Activated naive CD4-positive, alpha-beta T cell (primary cell): ENCODE measurements at regions not wholly inside any gene's neighbourhood (a gene's known extent, or its start where the extent isn't known, plus 50 kb on each side); places are given as distances from the start of the nearest gene placed in this dataset.
"Not testable (repeated sequence)": the region's sequence is repeated elsewhere in the genome, so short reads cannot be mapped to it uniquely, and the experiment has no call there.

Source experiments
- DNase-seq, 4 experiments: peaks; one replicate each; lab custom pipeline; 2025; lab: John Stamatoyannopoulos, UW

DNA sequence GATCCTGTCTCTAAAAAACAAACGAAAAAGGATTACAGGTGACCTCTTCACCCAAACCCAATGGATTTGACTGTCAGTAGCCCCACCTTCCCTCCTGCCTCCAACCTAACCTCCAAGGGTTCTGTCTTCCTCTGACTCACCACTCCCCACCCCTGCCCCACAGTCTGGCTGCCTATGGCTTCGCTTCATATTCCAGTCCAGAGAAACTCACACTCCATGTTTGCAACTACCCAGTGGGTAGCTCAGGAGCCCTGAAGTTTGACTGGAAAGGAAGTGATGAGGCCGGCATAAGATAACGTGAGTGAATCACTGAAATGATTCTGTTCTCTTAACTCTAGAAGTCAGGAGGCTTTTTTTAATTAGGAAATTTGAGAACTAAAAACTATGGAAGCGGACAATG lies 303.9 kb downstream of the FOXO1 start:
- DNase-seq = no peak

DNA sequence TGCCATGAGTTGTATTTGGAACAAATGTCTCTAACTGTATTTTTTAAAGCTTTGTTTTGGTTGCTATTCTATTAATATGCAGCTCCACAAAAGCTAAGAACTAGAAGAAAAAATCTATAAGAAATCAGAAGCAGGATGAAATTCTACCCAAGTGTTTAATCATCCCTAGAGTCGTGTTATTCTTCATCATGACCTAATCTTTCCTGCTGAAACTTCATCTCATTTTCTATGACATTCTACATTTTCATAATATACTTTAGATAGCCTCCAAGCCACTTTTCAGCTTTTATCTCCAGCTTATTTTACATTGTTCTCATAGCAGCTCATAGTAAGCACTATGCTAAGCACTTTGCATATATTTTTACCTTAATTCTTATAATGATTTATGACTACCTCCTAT lies 302.8 kb downstream of the FOXO1 start:
- DNase-seq = no peak

DNA sequence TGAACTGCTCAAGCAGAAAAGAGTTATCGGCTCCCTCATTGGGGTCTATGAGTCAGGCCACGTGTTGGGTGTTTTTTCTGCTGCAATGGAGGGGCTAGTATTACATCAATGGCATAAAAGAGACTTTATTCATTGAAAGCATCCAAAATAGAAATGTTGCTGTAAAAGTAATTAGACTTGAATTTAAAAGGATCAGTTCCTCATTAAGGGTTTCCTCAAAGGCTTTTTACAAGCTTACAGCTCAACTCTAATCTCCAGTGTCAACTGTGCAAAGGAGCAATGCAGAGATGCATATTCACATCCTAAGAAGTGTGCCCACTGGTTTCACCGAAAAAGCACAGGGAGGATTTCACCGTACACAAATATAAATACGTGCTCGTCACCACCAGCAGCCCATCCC lies 300.3 kb downstream of the FOXO1 start:
- no peak for DNase-seq

DNA sequence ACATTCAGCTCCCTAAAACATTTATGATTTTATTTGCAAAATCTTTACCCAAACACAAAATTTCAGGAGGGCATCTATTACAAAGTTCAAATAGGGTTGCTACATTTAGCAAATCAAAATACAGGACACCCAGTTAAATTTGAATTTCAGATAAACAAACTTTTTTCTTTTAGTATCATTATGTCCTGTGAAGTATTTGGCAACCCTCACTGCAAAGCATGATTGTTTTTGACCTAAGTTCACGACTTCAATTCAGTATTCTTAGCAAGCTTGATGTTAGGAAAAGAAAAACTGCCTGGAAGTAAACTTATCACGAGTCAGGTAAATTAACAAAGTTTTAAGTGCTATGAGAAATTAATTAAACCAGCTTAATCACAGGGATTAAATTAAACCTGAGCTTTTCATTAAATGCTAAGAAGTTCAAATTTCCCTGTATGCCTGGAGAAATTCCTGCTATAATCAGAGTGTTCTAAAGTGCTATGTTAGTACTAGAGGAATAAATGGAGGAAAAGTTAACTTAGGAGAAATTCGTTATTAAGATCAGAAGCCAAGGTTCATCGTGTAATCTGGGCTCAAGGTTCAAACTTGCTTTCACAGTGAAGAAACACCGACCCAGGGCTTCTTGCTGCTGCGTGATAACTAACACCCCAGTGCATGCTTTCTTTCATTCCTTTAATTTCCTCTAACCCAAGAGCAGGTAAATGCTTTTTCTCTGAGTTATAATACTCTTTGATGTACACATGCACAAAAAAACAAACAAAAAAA lies 298.1 kb downstream of the FOXO1 start:
- no peak for DNase-seq

DNA sequence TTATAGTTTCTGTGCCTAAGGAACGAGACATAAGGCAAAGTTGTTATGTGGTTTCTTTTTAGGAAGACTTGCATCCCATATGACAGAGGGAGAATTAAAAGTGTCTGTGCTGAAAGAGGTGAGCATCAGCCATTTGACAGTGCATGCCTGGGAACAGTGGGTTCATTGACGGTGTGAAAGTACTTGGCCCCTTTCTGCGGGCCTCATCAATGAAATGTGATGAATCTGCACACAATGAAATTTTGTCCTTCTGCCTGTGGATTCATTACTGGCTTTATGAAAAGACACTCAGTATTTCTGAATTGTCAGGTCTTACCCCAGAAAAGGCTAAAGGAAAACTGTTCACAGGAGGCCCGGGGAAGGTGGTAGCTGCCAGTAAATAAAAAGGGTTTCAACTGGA lies 295.8 kb downstream of the FOXO1 start:
- no peak for DNase-seq

DNA sequence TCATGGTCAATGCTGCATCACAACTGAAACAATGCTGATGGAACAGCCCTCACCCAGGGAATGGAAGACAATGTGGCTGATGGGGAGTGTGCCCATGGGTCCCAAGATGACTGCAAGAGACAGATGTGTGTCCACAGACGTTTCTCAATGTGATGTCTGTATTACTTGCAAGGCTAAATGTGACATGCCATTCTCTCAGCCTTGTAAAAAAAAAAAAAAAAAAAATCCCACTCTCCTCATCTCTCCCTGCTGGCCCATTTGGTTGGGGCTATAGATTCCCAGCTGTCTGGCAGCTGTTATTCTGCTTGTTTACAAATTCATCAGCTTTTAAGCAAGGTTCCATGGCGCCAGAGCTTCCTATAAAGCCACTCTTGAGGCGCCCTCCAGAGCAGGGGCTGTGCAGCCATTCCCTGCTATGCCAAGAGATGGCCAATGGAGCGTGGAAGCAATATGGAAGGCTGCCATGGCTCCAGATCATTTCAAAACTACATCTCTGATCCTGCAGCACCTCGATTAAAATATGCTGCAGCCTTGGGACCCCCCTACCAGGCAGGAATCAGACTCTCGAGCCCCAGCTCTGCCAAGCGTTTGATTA lies 294.8 kb downstream of the FOXO1 start:
- DNase-seq = no peak

DNA sequence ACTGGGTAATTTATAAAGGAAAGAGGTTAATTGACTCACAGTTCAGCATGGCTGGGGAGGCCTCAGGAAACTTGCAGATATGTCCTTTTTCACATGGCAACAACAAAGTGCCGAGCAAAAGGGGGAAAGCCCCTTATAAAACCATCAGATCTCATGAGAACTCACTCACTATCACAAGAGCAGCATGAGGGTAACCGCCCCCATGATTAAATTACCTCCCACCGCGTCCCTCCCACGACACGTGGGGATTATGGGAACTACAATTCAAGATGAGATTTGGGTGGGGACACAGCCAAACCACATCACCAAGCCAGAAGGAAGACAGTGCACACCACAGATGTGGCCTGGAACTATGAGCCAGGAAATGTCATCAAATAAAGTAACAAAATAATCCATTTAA lies 292.8 kb downstream of the FOXO1 start:
- not testable (repeated sequence) for DNase-seq

DNA sequence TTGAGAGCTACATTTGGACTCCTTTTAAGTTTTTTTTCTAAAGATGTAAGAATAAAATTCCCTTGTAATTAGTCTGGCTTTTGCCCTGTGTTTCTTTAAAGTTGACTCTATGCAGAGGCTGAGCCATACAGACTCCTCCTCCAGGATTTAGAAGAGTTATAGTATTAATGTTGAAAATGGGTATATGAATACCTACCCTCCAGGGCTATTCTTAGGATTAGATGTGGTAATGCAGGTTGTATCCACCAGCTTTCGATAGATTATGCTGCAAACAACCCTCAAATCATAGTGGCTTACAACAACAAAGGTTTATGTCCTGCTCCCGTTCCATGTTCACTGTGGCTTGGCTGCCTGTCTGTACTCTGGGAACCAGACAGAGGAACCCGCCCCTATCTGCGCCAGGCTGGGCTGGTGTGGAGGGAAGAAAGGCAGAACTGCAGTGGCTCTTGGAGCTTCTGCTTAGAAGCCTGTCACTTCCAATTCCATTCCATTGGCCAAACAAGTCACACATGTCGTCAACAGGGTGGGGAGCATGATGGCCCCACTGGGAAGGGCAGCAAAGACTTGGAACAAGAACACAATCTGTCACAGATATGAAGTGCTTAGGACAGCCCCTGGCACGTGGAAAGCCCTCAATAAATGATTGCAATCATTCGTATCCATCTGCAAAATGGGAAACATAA lies 290.8 kb downstream of the FOXO1 start:
- no peak for DNase-seq

DNA sequence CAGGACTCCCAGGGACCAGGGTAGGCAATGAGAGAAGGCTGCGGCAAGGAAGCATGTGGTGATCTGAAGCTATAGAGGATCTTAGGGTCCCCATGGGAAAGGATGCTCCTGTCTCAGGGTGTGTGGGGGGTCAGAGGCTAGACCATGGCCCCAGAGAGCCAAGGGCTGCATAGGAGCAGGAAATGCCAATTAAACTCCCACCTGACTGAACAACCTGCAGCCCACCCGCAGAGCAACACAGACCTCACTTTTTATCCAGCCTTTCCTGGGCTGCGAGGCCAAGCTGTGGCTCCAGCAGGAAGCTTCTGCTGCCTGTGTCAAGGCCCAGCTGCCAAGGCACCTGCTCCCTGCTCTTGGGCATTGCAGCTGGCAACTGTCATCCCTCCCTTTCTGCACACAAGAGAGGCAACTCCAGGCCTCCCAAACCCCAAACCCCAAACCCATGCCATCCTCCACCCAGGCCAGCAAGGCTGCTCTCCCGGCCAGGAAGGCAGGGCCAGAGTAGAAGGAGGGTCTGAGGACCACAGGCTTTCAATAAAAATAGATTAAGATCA lies 290.1 kb downstream of the FOXO1 start:
- no peak for DNase-seq

DNA sequence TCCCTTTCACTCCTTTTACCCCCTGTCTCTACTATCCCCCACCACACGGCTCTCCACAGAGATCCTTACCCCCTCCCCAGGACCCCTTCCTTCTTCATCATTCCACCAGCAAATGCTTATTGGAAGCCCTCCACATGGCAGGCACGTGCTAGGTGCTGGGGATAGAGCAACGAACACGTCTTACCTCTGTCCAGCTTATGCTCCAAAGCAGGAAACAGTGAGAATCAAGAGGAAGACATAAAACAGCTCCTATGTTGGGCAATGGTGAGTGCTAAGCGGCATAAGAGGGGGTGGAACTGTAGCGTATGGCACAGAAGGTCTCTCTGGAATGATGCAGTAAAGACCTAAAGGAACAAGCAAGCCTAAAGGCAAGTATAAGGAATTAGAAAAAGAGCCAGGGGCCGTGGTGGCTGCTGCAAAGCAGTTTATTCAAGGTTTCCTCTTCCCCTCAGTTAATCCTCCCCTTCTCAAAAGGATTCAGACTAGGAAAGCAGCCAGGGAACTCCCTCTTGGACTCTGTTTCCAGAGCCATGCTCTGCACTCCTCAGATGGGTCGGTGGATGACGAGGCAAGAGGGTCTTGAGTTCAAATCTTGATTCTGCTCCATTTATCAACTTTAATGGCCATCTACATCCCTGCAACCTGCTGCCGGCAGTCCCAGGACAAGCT lies 289.4 kb downstream of the FOXO1 start:
- no peak for DNase-seq

DNA sequence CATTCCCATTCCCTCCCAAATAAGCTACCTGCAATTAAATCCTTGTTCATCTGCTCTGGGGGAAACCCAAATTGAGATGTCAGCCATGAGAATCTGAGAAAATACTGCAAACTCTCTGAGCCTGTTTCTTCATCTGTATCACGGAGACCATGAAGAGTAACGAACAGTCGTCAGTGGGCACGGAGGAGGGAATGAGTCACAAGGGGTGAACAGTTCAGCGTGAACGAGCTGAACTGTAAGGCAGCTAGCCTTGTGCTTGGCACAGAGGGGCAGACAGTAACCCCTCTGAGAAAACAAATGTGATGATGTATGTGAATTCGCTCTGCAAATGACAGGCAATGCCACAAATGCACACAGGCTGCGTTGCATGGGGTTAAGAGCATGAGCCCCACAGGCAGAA lies 288.7 kb downstream of the FOXO1 start:
- DNase-seq = no peak

DNA sequence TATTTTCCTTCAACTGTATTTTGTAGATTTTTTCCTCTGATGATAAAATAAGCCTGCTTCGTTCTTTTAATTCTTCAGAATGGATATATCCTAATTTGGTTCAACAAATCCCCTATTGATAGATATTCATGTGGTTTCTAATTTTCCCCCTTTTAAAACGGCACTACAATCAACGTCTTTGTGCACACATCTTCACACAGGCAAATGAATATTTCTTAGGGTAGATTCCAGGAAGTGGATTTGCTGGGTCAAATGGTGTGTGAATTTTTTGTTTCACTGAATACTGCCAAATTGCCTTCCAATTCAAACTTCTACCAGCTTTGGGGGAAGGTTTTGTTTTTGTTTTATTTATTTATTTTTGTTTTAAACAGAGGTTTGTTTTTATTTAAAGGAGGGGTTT lies 287.2 kb downstream of the FOXO1 start:
- no peak for DNase-seq

DNA sequence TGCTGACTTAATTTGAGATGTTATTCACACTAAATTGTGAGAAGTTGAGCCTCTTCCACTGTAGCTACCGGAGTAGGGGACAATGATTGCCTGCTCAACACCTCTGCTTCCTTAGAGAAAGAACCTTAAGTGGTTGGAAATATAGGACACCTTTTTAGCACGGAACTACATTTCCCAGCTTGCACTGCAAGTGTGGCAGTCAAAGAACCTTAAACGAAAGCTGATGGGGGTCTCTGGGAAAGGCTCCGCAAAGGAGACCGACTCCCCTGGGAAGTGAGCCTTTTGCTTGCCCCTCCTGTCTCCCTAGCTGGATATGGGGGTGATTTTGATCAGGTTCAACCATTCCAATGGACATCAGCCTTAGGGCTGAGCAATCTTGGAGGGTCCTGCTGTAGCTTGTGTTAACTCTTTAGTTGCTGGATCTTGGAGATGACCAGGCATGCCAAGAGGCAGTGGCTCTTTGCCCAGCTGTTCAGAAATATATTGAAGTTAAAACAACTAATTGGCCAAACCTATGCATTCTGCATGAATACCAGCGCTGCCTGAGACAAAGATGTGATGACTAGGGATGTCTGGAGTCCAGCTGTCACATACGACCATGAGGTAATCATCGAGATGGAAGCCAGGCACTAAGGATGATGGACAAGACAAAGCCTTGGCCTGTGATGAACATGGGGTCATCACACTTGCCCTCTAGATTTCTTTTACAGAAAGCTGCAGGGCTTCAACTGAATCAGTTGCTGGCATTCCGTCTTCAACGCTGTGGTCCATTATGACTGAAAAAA lies 286.5 kb downstream of the FOXO1 start:
- DNase-seq = no peak

DNA sequence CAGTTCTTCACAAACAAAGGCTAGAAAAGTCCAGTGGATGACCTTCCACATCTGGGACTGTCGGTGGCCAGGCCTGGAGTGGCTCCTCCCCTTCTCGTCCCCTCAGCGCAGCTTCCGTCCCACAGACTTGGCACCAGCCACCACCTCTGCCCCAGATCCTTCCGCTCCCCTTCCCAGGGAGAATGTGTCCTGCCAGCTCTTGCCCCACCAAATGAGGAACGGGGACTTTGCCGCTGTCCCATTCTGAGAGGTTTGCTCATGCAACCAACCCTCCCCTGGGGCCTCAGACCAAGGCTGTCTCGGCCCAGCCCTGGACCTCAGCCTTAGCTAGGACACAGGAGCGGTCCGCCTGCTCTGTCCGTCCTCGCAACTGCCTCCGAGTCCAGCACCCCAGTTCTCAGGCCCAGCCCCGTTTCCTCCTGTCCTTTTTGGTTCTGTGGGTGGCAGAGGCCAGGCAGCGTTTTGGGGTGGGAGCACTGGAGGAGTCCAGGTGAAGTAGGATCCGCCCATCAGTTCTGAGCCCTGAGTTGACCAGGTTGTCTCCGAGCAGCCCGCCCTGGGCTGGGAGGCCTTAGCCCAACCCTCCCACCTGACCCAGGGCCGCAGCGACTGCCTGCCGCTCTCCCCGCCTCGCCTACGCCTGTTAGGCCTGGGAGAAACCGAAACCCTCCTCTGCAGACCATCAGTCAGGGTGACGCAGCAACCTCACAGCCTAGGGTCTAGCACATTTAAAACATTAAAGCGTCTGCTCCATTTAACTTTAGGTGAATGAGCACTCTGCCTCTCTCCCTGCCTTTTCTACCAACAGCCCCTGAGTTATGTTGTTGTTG lies 284.3 kb downstream of the FOXO1 start:
- no peak for DNase-seq

DNA sequence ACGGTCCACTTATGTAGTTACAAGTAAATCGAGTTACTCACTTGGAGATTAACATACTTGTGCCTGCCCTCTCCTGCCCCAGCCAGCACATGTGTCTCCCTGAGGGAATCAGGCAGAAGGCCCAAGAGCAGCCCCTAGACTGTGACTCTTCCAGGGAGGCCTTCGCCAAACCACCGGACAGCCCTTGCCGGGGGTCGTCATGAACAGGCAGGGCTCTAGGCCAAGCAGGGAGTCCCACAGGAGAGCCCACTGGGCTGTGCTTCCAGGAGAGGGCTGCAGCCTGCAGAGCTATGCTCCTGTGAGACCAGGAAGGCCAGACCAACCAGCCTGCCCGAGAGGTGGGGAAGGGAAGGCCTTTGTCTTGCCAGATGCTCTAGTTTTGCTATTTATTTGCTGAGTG lies 283.3 kb downstream of the FOXO1 start:
- no peak for DNase-seq

DNA sequence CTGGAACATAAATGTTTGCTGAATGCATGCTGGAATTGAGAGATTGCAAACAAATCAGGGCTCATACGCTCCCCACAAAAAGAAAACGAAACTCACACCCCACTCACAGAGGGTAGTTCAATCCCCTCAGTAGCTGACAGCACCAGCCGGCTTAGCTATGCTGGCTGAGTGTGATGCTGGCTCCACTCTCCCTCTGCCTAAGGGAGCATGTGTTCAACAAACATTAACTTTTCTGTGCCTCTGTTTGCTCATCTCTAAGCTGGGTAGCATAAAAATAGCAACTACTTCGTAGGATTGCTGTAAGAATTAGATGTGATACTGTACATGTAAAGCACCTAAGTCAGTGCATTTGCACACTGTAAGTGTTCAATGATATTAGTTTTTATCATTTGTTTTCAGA lies 282.6 kb downstream of the FOXO1 start:
- DNase-seq = no peak

DNA sequence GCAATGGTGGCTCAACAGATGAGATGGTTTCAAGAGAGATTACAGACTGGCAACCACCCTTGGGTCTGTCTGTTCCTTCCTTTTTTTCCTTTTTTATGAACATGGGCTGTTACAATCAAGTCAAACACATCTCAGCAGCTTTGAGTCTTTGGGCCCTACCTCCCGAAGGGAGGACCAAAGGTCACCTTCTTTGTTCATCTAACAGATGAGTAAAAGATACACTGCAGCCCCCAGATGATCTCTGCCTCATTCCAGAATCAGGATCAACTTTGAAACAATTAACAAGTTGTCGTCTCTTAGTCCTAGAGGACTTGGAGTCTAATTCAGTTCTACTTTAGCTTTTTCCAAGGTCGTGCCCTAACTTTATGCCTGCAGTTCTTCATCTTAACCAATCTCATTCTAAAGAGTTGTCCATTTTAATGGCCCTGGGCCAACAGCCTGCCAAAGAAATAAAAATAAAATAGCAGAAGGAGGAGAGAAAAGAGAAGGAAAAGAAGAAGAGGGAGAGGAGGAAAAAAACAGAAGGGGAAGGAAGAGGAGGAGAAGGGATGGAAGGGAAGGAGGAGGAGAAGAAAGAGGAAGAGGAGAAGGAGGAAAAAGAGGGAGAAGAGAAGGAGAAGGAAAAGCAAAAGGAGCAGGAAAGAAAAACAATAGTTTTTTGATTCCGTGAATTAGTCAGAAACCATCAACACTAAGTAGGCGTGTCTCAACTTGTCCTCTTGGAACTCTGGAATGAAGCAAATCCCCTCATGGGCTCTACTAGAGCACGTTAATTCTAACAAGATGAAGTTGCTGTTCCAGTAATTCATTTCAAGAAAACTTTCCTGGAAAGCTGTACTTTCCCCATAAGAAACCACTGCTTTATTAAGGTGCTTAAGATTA lies 281.2 kb downstream of the FOXO1 start:
- DNase-seq = no peak

DNA sequence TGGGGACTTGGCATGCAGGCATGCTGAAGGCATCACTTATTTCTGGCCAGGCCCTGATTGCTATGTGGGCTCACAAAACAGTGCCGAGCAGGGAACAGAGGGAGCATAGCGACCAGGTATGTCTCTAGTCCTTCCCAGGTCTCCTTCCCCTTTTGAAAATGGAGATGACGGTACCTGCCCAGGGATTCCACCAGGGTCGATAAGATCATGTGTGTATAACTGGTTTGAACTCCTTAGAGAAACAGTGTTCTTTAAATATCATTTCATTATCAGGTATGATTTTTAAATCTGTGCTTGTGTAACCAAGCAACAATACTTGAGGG lies 280.6 kb downstream of the FOXO1 start:
- DNase-seq = no peak

DNA sequence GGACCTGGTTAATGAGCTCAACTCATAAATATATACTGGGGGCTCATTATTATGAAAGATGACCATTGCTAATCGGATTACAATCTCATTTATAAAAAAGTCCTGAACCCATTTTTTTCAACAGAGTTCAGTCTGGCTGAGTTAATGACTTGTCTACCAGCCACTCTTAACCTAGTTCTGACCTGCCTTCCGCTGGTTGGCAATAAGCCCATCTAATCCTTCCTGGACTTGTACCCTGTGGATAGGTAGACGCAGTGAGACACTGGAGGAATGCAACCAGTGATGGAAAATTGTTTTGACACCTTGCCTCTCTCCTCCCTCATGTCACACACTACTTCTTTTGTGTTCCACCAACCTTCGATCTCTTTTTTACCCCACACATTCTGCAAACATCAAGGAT lies 279.9 kb downstream of the FOXO1 start:
- no peak for DNase-seq

DNA sequence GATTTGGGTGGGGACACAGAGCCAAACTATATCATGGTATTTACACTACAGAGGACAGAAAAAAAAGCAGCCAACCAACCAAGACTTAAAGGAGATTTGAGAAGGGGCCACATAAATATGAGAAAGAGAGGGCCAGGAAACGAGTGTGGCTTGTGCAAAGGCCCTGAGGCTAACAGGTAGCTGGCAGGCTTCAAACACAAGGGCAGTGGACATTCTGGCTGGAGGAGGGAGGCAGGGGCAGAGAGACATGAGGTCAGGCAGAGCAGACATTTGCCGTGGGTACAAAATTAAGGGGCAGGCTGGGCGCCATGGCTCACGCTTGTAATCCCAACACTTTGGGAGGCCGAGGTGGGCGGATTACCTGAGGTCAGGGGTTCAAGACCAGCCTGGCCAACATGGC lies 278.7 kb downstream of the FOXO1 start:
- DNase-seq = no peak
